ENCODE measurements at regions not wholly inside any gene's neighbourhood (a gene's known extent, or its start where the extent isn't known, plus 50 kb on each side); places are given as distances from the start of the nearest gene placed in this dataset.

DNA sequence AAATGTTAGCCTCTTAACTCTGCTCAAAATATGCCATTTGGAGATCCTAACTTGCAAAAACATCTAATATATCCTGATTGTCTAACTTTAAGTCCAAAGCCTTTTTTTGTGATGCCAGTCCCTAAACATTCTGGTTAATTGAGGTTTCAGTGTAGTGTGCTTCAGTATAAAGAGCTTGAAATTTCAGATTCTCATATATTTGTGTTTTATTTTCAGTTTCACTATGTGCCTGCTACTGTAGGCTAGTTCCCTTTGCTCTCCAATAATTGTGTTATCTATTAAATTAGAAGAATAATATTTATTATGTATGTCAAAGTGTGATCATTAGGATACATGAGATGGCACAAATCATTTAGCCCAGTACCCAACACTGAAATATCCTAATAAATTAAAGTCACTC, 1361.2 kb downstream of the XPNPEP1 start:
- TF ChIP-seq POLR2AphosphoS5 (IDR thresholded peaks at IDR 0.05) (no peak), POLR2A (IDR thresholded peaks at IDR 0.05; ENCODE audit: low read depth) (no peak), EP300 (IDR thresholded peaks at IDR 0.05) (no peak)
- TF ChIP-seq, protein P1, sequence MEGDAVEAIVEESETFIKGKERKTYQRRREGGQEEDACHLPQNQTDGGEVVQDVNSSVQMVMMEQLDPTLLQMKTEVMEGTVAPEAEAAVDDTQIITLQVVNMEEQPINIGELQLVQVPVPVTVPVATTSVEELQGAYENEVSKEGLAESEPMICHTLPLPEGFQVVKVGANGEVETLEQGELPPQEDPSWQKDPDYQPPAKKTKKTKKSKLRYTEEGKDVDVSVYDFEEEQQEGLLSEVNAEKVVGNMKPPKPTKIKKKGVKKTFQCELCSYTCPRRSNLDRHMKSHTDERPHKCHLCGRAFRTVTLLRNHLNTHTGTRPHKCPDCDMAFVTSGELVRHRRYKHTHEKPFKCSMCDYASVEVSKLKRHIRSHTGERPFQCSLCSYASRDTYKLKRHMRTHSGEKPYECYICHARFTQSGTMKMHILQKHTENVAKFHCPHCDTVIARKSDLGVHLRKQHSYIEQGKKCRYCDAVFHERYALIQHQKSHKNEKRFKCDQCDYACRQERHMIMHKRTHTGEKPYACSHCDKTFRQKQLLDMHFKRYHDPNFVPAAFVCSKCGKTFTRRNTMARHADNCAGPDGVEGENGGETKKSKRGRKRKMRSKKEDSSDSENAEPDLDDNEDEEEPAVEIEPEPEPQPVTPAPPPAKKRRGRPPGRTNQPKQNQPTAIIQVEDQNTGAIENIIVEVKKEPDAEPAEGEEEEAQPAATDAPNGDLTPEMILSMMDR (IDR thresholded peaks at IDR 0.05), result no peak
